GM19239 (cell line): ENCODE measurements at regions not wholly inside any gene's neighbourhood (a gene's known extent, or its start where the extent isn't known, plus 50 kb on each side); places are given as distances from the start of the nearest gene placed in this dataset.

Source experiments
- DNase-seq: peaks from one replicate; pipeline ENCODE4 v3.0.0; 2011; ENCODE audit warnings: low spot score; ENCODE audit not compliant: insufficient read length
- FAIRE-seq: peaks from 2 replicates; lab custom pipeline; 2011; peaks lifted over from hg19 to GRCh38; lab: Jason Lieb, UNC

DNA sequence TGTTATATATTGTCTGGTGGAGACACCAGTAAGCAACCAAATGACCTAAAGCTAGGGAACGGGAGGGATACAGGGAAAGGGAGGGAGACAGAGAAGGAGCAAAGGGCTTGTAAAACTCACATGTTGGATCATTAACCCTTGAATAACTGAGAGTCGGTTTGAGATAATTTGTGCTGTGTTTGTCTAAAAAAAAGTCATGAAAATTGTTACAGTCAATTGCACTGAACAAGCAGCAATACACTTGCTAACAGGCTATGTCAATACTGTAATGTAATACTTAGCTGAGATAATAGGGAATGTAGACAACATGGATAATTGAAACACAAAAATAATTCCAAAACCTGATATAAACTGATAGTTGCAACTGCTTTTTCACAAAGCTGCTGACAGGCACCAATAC is 71.3 kb upstream of the ZNF521 start:
- DNase-seq (no peak), FAIRE-seq (no peak)

DNA sequence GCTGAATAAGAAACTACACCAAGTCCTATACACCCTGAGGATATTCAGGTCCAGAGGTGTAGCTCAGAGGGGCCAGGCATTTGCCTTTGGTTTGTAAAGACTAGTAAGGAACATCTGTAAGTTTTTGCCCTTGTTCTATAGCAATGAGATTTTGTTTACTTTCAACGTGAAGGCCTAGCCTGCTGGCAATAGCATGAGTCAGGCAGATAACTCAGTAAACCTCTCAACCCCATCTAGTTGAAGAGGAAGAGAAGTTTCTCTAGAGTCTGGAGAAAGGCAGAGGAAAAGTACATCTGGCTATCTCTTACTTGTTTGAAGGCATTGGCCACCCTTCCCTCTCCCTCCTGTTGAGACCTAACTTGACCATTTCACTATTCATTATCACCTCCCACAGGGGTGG is 70.3 kb upstream of the ZNF521 start:
- DNase-seq (no peak), FAIRE-seq (no peak)

DNA sequence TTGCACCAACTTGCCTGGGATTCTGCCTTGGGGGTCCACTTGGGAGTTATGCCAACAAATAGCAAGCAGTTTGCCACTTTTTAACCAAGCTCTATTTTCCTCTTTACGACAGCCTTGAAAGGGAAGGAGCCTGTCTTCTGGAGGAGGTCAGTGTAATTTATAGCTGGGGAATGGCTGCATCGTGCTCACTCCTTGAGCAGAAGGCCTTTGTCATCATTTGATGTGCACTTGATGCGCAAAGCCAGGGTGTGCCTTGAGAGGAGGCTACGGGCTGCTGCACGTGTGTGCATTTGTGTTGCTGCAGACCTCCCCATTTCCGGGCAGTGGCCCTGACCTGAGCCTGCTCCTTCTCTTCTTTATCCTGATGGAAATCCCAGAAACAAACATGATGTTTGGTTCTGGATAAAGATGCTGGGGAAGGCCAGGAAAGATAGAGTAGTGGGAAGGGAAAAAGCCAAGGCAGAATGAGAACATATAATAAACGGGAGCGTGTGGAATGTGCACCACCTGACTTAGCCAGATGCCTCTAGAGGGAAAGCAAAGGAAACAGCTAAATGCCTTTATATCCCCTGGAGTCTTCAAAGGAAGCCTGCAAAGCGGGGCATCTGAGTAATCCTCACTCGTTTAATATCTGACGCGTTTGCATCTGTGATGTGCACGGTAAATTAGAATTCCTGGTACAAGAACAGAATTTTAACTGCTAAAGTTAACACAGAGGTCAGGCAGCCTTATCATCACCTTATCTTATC is 68.3 kb upstream of the ZNF521 start:
- FAIRE-seq (no peak), DNase-seq (no peak)

DNA sequence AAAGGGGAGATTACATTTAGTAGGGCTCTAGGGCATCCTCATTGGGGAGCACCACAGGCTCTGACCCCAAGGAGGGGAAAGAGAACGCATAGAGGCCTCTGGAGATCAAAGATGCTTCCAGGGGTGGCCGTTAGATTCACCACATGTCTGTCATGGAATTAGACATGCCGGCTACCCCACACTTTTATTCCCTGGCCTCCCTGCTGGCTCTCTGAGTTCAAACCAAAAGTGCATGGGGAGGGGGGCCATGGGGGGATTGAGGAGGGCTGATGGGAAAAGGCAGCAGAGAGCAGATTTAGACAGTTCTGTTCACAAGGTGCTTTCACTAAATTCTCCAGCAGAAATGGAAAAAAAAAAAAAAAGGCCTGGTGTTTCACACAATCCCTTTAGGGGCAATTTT is 64.4 kb upstream of the ZNF521 start:
- no peak for DNase-seq
- FAIRE-seq: no peak

DNA sequence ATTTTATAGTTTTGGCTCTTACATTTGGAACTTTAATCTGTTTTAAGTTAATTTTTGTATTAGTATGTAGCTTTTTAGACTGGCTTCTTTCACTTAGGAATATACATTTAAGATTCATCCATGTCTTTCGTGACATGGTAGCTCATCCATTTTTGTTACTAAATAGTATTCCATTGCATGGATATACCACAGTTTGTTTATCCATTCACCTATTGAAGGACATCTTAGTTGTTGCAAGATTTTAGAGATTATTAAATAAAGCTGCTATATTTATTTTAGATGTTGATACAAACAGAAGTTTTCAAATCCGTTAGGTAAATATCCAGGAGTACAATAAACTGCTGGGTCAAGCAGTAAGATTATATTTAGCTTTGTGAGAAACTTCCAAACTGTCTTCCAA is 58.0 kb upstream of the ZNF521 start:
- DNase-seq: no peak

DNA sequence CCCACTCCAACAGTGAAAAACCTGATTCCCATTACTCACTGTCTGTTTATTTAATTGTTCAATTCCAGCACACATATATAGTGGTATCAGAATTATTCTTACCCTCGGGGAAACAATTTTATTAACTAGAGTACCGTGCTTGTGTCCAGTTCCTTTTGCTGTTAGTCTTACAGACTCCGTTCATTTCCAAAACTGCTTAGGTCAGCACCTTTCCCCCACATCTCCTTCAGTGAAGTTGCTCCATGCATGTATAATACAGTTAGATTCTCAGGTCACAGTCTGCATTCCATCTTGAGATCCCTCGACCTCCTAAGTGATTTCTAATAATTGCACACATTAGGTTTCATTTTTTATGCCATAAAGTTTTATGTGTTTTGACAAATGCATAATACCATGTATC is 56.3 kb upstream of the ZNF521 start:
- no peak for DNase-seq
- no peak for FAIRE-seq

More for the DNA sequence above, 58.0 kb upstream of the ZNF521 start:
- FAIRE-seq: no peak
